Lung (tissue), 11 donors: ENCODE measurements at regions not wholly inside any gene's neighbourhood (a gene's known extent, or its start where the extent isn't known, plus 50 kb on each side); places are given as distances from the start of the nearest gene placed in this dataset.

Experiments used
- ATAC-seq: fragments of 200-7000 bp; cut with Tn5 transposase; one replicate; pipeline ENCODE4 v1.9.1; 2020; ENCODE audit warnings: moderate number of reproducible peaks; ENCODE audit not compliant: insufficient read depth, low FRiP score
- DNase-seq, 3 donors: peaks; one replicate each; pipeline ENCODE4 v3.0.0-alpha.2; 2013 to 2017
- H3K27ac ChIP-seq, 2 donors: one replicate each; pipeline ENCODE4 v1.5.1; 2013; ENCODE audit warnings: mild to moderate bottlenecking in 2 of 2, moderate library complexity in 2 of 2, control low read depth in 1 of 2, inconsistent platforms in 1 of 2, low read depth in 1 of 2, low read length in 1 of 2
- H3K27me3 ChIP-seq, 3 donors: one replicate each; pipeline ENCODE4 v1.5.1; 2013; ENCODE audit warnings: low read length in 2 of 3; ENCODE audit not compliant: control insufficient read depth in 3 of 3, insufficient read depth in 3 of 3
- H3K36me3 ChIP-seq, 4 donors: one replicate each; pipeline ENCODE4 v1.5.1; 2013; ENCODE audit warnings: low read length in 4 of 4, mild to moderate bottlenecking in 1 of 4, moderate library complexity in 1 of 4; ENCODE audit not compliant: control insufficient read depth in 4 of 4, insufficient read depth in 4 of 4
- H3K4me1 ChIP-seq, 5 donors: one replicate each; pipeline ENCODE4 v1.5.1; 2013; ENCODE audit warnings: low read length in 5 of 5, mild to moderate bottlenecking in 2 of 5, moderate library complexity in 1 of 5; ENCODE audit not compliant: control insufficient read depth in 5 of 5, insufficient read depth in 5 of 5
- H3K4me3 ChIP-seq: one replicate; pipeline ENCODE4 v1.5.1; 2013; ENCODE audit warnings: mild to moderate bottlenecking, control low read depth, moderate library complexity
- H3K9ac ChIP-seq, 2 donors: one replicate each; pipeline ENCODE4 v1.5.1; 2013; ENCODE audit warnings: low read length in 2 of 2, control low read depth in 1 of 2; ENCODE audit not compliant: insufficient read depth in 1 of 2
- H3K9me3 ChIP-seq, 4 donors: one replicate each; pipeline ENCODE4 v1.5.1; 2013; ENCODE audit warnings: low read length in 3 of 4, mild to moderate bottlenecking in 1 of 4, moderate library complexity in 1 of 4; ENCODE audit not compliant: control insufficient read depth in 4 of 4, insufficient read depth in 3 of 4
- CTCF ChIP-seq: IDR thresholded peaks from 2 replicates; pipeline ENCODE4 v1.5.1; 2012; ENCODE audit warnings: mild to moderate bottlenecking; ENCODE audit errors: control extremely low read depth, extremely low read depth
- WGBS, 2 donors: extraction: QIAGEN DNeasy Blood & Tissue Kit; methylation state at CpG; one replicate each; pipeline ENCODE4 v1.1.7; 2013; 5-methylcytosine and 5-hydroxymethylcytosine counted together
- donor health status: control.
- donor health status: control.
- donor health status: Bipolar disorder and iron deficiency.
- donor health status: healthy.
- donor health status: DM: yes; HTN: yes; CAD: no.

- WGBS, 2 donors: 74 to 76% methylated on average over 1 of the region's 1 CpG
- Histone ChIP-seq H3K27me3 (no peaks in the 10 kb centered on the region), H3K9ac (no peak overlapping the region), H3K36me3 (no peaks in the 10 kb centered on the region), H3K9me3 (no peaks in the 10 kb centered on the region), H3K4me1 (peaks cover 0 to 3% (median 0%) of the 10 kb centered on the region in 5 donors), H3K27ac (no peak overlapping the region), H3K4me3 (no peak overlapping the region)
- TF ChIP-seq CTCF: no peak
- DNase-seq (no peak), ATAC-seq (no peak)
Measured at GRCh38 chr7:13235436-13235835, 548.0 kb downstream of the ARL4A start.

GRCh38 chr7:13236026-13236425, 548.6 kb downstream of the ARL4A start:
- Histone ChIP-seq H3K27me3 (no peaks in the 10 kb centered on the region), H3K9me3 (no peaks in the 10 kb centered on the region), H3K27ac (no peak overlapping the region), H3K4me3 (no peak overlapping the region), H3K9ac (no peak overlapping the region), H3K4me1 (peaks cover 0 to 3% (median 0%) of the 10 kb centered on the region in 5 donors), H3K36me3 (no peaks in the 10 kb centered on the region)
- WGBS, 2 donors: 70 to 81% methylated on average over 1 of the region's 1 CpG
- no peak for DNase-seq
- TF ChIP-seq CTCF: no peak
- no peak for ATAC-seq

GRCh38 chr7:13240349-13240748, 552.9 kb downstream of the ARL4A start:
- Histone ChIP-seq H3K27ac (no peak overlapping the region), H3K4me3 (no peak overlapping the region), H3K27me3 (no peaks in the 10 kb centered on the region), H3K36me3 (no peaks in the 10 kb centered on the region), H3K9ac (no peak overlapping the region), H3K4me1 (peaks cover 0 to 3% (median 0%) of the 10 kb centered on the region in 5 donors), H3K9me3 (no peaks in the 10 kb centered on the region)
- DNase-seq: no peak
- no peak for ATAC-seq
- TF ChIP-seq CTCF: no peak
- WGBS, 2 donors: 69 to 73% methylated on average over 2 of the region's 2 CpGs

GRCh38 chr7:13241416-13241815, 554.0 kb downstream of the ARL4A start:
- whole genome bisulfite sequencing, 2 donors: 73 to 93% methylated on average over 1 of the region's 1 CpG
- Histone ChIP-seq H3K9me3 (no peaks in the 10 kb centered on the region), H3K27me3 (no peaks in the 10 kb centered on the region), H3K36me3 (no peaks in the 10 kb centered on the region), H3K27ac (no peak overlapping the region), H3K4me3 (no peak overlapping the region), H3K9ac (no peak overlapping the region), H3K4me1 (no peaks in the 10 kb centered on the region)
- no peak for ATAC-seq
- no peak for TF ChIP-seq CTCF
- DNase-seq: no peak
